SK-N-SH treated with all-trans-retinoic acid at 6 μM for 48 hours (cell line): ENCODE measurements at regions not wholly inside any gene's neighbourhood (a gene's known extent, or its start where the extent isn't known, plus 50 kb on each side); places are given as distances from the start of the nearest gene placed in this dataset.

Experiments used
- BACH2 ChIP-seq: fragments of 250-450 bp; sonication (Bioruptor Pico); IDR thresholded peaks from 2 replicates; pipeline ENCODE4 v1.9.0; 2021; ENCODE audit warnings: mild to moderate bottlenecking, borderline replicate concordance
- CREB5 ChIP-seq: fragments of 250-450 bp; sonication (Bioruptor Pico); IDR thresholded peaks from 2 replicates; pipeline ENCODE4 v1.5.1; 2020; ENCODE audit warnings: low read depth, mild to moderate bottlenecking, moderate library complexity
- CSRNP3 ChIP-seq: fragments of 250-450 bp; sonication (Bioruptor Pico); IDR thresholded peaks from 2 replicates; pipeline ENCODE4 v1.5.1; 2021; ENCODE audit warnings: mild to moderate bottlenecking, moderate library complexity
- PPARA ChIP-seq: fragments of 250-450 bp; sonication (Bioruptor Pico); IDR thresholded peaks from 2 replicates; pipeline ENCODE4 v1.5.0; 2020; ENCODE audit warnings: mild to moderate bottlenecking, borderline replicate concordance
- RARB ChIP-seq: fragments of 250-450 bp; sonication (Bioruptor Pico); IDR thresholded peaks from 2 replicates; pipeline ENCODE4 v1.8.0; 2021; ENCODE audit warnings: mild to moderate bottlenecking, moderate library complexity
- ZNF8 ChIP-seq: fragments of 450-650 bp; formaldehyde crosslinking; IDR thresholded peaks from 2 replicates; pipeline ENCODE4 v1.5.0; 2020; ENCODE audit warnings: mild to moderate bottlenecking, moderate library complexity

DNA sequence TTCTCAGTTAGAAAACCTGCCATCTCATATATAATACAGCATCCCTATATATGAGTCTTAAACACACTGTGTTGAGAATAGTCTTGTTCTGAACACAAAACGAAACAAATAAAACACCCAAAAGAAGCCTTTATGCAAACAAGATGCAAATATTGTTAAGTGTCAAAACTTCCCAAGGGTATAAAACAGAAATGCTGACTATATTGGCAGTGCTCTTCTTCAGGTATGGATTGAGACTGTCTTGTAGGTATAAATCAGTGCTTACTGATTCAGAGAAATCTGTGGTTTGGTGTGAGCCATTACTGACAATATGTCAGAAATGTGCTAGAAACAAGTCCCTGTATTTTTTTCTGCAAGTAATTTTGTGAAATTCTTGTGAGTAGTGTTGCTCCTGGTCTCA is 82.8 kb upstream of the CTSO start:
- TF ChIP-seq PPARA (CRISPR knock-in tag) = no peak
- TF ChIP-seq CREB5 = no peak
- TF ChIP-seq ZNF8 = no peak
- TF ChIP-seq CSRNP3 = no peak
- no peak for TF ChIP-seq BACH2 (CRISPR knock-in tag)
- TF ChIP-seq RARB (CRISPR knock-in tag) = no peak
